Keratinocyte (primary cell): ENCODE measurements at regions not wholly inside any gene's neighbourhood (a gene's known extent, or its start where the extent isn't known, plus 50 kb on each side); places are given as distances from the start of the nearest gene placed in this dataset.

Experiments used
- DNase-seq: peaks from one replicate; pipeline ENCODE4 v3.0.0-alpha.2; 2011; ENCODE audit warnings: low read depth, missing footprints, low spot score
- FAIRE-seq: peaks from 2 replicates; lab custom pipeline; 2011; peaks lifted over from hg19 to GRCh38; lab: Jason Lieb, UNC
- H2AFZ ChIP-seq: 2 replicates; pipeline ENCODE4 v1.6.0; 2012; ENCODE audit warnings: low read length, control low read depth, inconsistent platforms; ENCODE audit not compliant: control insufficient read depth
- H3K27ac ChIP-seq: 2 replicates; pipeline ENCODE4 v1.5.1; 2011; ENCODE audit warnings: low read length; ENCODE audit not compliant: control insufficient read depth, insufficient read depth
- H3K27me3 ChIP-seq: 3 replicates; pipeline ENCODE4 v1.6.0; 2011; ENCODE audit warnings: low read length; ENCODE audit not compliant: control insufficient read depth, insufficient read depth; ENCODE audit errors: extremely low read depth
- H3K36me3 ChIP-seq, 2 experiments: 2 replicates in 1 of 2; 3 replicates in 1 of 2; pipeline ENCODE4 v1.5.1; 2011; ENCODE audit warnings: low read length in 2 of 2, mild to moderate bottlenecking in 1 of 2; ENCODE audit not compliant: control insufficient read depth in 2 of 2, insufficient read depth in 2 of 2; ENCODE audit errors: extremely low read depth in 1 of 2
- H3K4me1 ChIP-seq: 3 replicates; pipeline ENCODE4 v1.5.1; 2011; ENCODE audit warnings: low read length; ENCODE audit not compliant: control insufficient read depth, insufficient read depth; ENCODE audit errors: extremely low read depth
- H3K4me2 ChIP-seq: 3 replicates; pipeline ENCODE4 v1.6.0; 2011; ENCODE audit warnings: low read depth, low read length; ENCODE audit not compliant: control insufficient read depth, insufficient read depth; ENCODE audit errors: extremely low read depth
- H3K4me3 ChIP-seq, 3 experiments: fragments of 200-600 bp in 1 of 3; sonication (generic) in 1 of 3; 2 replicates in 2 of 3; 3 replicates in 1 of 3; pipeline ENCODE4 v1.5.1; 2011 to 2016; ENCODE audit warnings: low read length in 3 of 3, mild to moderate bottlenecking in 3 of 3, control low read depth in 2 of 3, inconsistent platforms in 1 of 3, low read depth in 1 of 3, mixed read lengths in 1 of 3, mixed run types in 1 of 3, moderate library complexity in 1 of 3; ENCODE audit not compliant: control insufficient read depth in 2 of 3, insufficient read depth in 2 of 3; ENCODE audit errors: extremely low read depth in 1 of 3
- H3K79me2 ChIP-seq: 2 replicates; pipeline ENCODE4 v1.6.0; 2012; ENCODE audit warnings: low read length; ENCODE audit not compliant: control insufficient read depth, insufficient read depth
- H3K9ac ChIP-seq: 3 replicates; pipeline ENCODE4 v1.6.0; 2011; ENCODE audit warnings: low read length; ENCODE audit not compliant: control insufficient read depth, insufficient read depth; ENCODE audit errors: extremely low read depth
- H3K9me1 ChIP-seq: 3 replicates; pipeline ENCODE4 v1.6.0; 2011; ENCODE audit warnings: low read length; ENCODE audit not compliant: control insufficient read depth, insufficient read depth; ENCODE audit errors: extremely low read depth
- H3K9me3 ChIP-seq: 2 replicates; pipeline ENCODE4 v1.5.1; 2012; ENCODE audit warnings: low read depth, low read length; ENCODE audit not compliant: control insufficient read depth
- H4K20me1 ChIP-seq: 3 replicates; pipeline ENCODE4 v1.6.0; 2011; ENCODE audit warnings: low read length; ENCODE audit not compliant: control insufficient read depth, insufficient read depth; ENCODE audit errors: extremely low read depth
- CTCF ChIP-seq, 3 experiments: IDR thresholded peaks in 1 of 3; conservative IDR thresholded peaks in 1 of 3; optimal IDR thresholded peaks in 1 of 3; 2 replicates in 2 of 3; 3 replicates in 1 of 3; pipeline versions ENCODE3 to v1.5.1; 2011; ENCODE audit warnings: low read length in 3 of 3, mild to moderate bottlenecking in 3 of 3, moderate library complexity in 2 of 3, control low read depth in 1 of 3, inconsistent platforms in 1 of 3; ENCODE audit not compliant: insufficient read depth in 2 of 3; ENCODE audit errors: extremely low read depth in 1 of 3
- EZH2 ChIP-seq: IDR thresholded peaks from one replicate; pipeline ENCODE4 v1.6.1; 2012; ENCODE audit warnings: inconsistent platforms, mild to moderate bottlenecking, low read length, moderate library complexity
- dilution Hi-C: fragments of 300-500 bp; cut with MboI; formaldehyde crosslinking; loops from one replicate; pipeline ENCODE4 v1.7.0; 2020; ENCODE audit warnings: low sequenced_read_pairs; ENCODE audit not compliant: extremely low pct_ligation_motif_present

- H3K4me2 ChIP-seq, result no peak overlapping the region
- H2AFZ ChIP-seq, result no peak overlapping the region
- dilution Hi-C loops, result no loop called here
- H3K9me3 ChIP-seq, result no peaks in the 10 kb centered on the region
- TF ChIP-seq CTCF (optimal IDR thresholded peaks at IDR 0.05 in 1 of 3, IDR thresholded peaks at IDR 0.05 in 1 of 3, conservative IDR thresholded peaks at IDR 0.05 in 1 of 3; ENCODE audit: extremely low read depth in 1 of 3, insufficient read depth in 2 of 3, low read length in 3 of 3) (peak in 1 of 3 experiments; percentile 46), EZH2 (no peak)
- no peak overlapping the region for H3K4me3 ChIP-seq
- FAIRE-seq (no peak), DNase-seq (no peak)
- H4K20me1 ChIP-seq, result no peaks in the 10 kb centered on the region
- peaks cover 4% of the 10 kb centered on the region for H3K4me1 ChIP-seq
- no peak overlapping the region for H3K9ac ChIP-seq
- no peaks in the 10 kb centered on the region for H3K79me2 ChIP-seq
- H3K36me3 ChIP-seq, result no peaks in the 10 kb centered on the region
- H3K9me1 ChIP-seq, result no peaks in the 10 kb centered on the region
- H3K27ac ChIP-seq, result no peak overlapping the region
- no peaks in the 10 kb centered on the region for H3K27me3 ChIP-seq
These were observed 240.5 kb upstream of the FZD8 start for GRCh38 chr10:35882422-35883150.

- H3K4me1 ChIP-seq, result no peaks in the 10 kb centered on the region
These were observed 239.2 kb upstream of the FZD8 start for GRCh38 chr10:35881320-35881719.

More at GRCh38 chr10:35881320-35881719, 239.2 kb upstream of the FZD8 start:
- Histone ChIP-seq H3K9ac (no peak overlapping the region), H3K4me2 (no peak overlapping the region), H3K9me3 (no peaks in the 10 kb centered on the region), H2AFZ (no peak overlapping the region), H4K20me1 (no peaks in the 10 kb centered on the region), H3K4me3 (no peak overlapping the region), H3K27ac (no peak overlapping the region), H3K9me1 (no peaks in the 10 kb centered on the region), H3K27me3 (no peaks in the 10 kb centered on the region), H3K36me3 (no peaks in the 10 kb centered on the region), H3K79me2 (no peaks in the 10 kb centered on the region)
- FAIRE-seq, result no peak
- dilution Hi-C loops, result no loop called here
- TF ChIP-seq EZH2 (no peak), CTCF (optimal IDR thresholded peaks at IDR 0.05 in 1 of 3, IDR thresholded peaks at IDR 0.05 in 1 of 3, conservative IDR thresholded peaks at IDR 0.05 in 1 of 3; ENCODE audit: extremely low read depth in 1 of 3, insufficient read depth in 2 of 3, low read length in 3 of 3) (no peak)
- no peak for DNase-seq
